GM19043 (cell line): ENCODE measurements at regions not wholly inside any gene's neighbourhood (a gene's known extent, or its start where the extent isn't known, plus 50 kb on each side); places are given as distances from the start of the nearest gene placed in this dataset.
A peak's percentile ranks its signal among the peaks of the same experiment; 100 is the strongest.

Source experiments
- ATAC-seq: cut with Tn5 transposase; IDR thresholded peaks from one replicate; pipeline ENCODE4 v1.9.1; 2021; ENCODE audit warnings: low read depth; ENCODE audit not compliant: unreplicated experiment

DNA sequence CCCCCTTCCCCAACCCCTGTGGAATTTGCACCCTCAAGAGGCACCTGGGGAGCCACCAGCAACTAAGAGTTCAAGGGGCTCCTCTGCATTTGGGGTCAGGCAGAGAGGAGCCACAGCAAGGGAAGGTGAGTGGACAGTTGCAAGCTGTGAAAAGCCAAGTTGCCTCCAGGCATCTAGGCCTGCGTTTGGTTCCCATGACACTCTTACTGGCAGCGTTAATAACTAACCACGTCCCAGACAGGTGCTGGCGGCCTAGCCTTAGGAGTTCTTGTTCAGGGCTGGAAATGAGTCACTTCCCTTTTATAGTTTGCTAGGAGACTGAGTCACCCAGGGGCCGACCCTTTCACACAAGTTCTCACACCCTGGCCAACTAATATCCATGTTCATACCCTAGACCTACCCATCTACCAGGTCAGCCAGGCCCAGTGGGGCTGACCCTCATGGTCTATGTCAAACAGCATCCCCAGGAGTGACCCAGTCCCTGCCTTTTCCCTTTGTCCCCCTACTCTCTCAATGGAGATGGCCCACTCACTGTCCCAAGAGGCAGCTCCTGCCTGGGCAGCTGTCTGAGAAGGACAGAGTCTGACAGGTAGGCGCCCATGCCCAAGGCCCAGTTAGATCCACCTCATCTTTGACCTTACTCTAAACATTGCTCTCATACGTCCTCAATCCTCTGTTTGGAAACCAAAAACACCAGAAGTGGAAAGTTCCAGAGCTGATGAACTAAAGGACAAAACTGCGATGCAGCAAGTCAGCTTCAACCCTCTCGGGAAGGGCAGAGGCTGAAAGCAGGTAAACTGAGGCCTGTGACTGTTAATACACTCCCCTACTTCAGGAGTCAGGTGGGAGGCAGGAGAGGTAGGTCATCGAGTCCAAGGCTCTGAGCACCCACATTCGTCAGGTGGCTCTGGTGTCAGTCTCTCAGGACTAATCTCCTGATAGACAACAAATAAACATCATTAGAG is 300.6 kb downstream of the SOX9 start:
- peak; percentile 47 for ATAC-seq

DNA sequence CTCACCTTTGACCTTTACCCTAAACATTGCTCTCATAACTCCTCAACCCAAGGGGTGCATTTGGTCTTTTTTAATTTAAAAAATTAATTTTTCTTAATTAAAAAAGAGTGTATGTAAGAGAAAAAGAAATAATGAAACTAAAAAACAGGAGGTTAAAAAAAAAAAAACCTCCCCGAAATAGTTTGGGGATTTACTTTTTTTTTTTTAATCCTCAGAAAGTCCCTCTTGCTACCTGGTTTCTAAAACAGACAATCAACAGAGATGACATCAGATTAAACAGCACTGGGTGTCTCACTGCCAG is 301.3 kb downstream of the SOX9 start:
- ATAC-seq = no peak

DNA sequence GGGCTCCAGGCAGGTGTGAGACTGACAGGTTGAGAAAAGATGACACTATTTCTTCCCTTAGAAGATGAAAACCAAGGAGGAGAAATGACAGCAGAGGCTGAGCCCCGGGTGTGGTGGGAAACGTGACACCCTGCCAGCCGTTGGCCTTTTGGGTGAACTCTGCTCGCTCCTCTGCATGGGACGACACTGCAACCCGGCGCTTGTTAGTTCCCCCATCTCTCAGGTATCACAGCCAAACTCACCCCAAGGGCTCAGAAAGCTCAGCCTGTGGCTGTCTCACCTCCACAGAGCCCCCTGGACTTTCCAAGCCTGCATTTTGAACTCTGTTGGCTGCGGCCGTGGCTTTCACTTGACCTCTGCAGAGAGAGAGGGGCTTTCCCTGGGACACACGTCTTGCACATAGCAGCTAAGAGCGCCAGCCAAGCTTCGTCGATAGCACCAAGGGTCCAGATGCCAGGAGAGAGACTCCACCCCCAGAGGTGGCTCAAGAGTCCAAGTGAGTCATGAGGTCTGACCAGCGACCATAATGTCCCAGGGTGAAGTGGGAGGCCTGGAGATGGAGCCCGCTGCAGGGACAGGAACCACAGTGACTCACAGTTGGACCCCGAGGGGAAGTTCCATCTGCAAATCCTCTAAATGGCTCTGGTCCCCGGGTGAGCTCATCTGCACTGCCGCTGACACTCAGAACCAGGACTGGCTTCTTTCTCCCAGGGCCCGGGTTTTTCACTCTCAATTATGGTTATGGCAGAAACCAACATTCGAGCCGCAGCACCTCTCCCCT is 301.9 kb downstream of the SOX9 start:
- ATAC-seq = peak; percentile 30

DNA sequence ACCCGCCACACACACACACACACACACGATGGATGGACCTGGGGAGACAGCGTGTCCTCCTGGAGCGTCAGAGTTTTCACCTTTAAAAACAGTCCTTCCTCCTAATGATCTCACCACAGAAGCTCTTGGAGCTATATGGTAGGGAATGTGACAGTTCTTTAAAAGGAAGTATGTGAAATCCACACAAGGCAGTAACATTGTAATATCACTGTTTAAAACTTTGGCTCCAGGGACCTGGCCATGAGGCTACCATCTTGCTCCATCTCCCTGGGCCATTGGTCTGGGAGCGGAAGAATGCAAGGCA is 302.4 kb downstream of the SOX9 start:
- ATAC-seq = no peak

DNA sequence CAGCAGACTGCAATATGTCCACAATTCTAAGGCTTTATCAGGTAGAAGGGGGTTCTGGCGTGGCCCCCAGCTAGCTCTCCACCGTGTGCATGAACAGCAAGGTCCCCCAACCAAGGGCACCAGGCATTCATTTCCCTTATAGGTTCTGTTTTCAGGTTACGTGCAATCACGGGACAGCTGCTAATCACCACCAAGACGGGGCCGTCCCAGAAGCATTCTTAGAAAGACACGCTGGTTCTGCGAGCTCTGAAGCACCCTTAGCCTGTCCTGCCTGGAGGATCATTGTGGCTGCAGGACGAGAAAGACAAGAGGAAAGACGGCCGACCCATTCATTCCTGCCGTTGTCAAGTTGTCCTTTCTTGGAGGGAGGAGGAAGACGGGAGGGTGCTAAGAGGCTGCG is 302.9 kb downstream of the SOX9 start:
- ATAC-seq = no peak

DNA sequence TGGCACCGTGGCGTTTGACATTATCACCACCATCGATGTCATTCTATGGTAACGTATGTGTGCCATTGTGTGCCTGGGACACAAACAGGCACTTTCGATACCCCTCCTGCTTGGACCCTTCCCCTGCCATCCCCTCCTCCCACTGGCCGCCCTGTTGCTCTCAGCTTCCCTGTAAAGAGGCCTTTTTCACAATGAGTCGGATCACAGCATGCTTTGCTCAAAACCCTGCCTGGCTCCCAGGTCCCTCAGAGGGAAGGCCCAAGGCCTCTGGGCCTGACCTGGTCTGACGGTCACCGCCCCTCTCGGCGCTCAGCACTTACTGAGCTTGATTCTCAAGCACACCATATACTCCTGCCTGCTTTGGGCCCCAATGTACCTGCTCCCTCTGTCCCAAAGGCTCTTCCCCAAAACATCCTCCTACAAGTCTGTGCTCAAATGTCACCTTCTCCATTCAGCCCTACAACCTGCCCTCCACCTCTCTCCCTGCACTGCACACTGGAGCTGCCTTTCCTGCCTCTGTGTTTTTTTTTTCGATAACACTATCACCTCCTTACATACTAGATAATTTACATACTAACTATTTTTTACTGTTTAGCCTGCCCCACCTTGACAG is 303.8 kb downstream of the SOX9 start:
- ATAC-seq = no peak

DNA sequence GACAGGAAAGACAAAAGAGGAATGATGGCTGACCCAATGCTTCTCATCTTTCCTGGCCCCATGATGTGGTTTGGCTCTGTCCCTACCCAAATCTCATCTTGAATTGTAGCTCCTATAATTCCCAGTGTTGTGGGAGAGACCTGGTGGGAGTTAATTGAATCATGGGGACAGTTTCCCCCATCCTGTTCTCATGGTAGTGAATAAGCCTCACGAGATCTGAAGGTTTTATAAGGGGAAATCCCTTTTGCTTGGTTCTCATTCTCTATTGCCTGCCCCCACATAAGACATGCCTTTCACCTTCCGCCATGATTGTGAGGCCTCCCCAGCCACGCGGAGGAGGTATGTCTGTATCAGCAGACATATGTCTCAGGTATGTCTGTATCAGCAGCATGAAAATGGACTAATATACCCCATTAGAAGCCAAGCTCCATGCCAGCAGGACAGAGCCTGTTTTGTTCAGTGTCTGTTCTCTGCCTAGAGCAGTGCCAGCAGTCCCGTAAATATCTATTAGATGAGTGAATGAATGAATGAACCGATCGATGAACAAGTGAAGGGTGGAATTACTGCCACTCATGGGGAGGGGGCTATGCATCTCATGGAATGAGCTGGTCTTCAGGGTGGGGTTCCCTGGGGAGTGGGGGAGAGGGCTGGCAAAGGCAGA is 304.4 kb downstream of the SOX9 start:
- no peak for ATAC-seq

DNA sequence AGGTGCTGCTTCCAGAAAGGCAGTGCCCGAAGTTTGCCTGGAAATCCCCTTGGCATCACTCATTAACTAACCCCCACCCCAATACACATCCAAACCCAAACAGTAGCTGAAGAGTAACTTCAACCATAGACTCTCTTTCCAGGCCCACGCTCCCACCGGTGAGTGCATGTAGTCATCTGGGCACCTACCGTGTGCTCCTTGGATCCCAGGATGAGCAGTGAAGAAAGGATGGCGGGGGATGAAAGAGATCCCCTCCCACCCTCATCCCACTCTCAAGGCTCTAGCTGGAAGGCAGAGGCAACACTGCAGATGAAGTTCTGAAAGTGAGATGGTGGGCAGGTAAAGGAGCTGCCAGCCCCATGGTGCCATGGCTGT is 305.0 kb downstream of the SOX9 start:
- no peak for ATAC-seq

DNA sequence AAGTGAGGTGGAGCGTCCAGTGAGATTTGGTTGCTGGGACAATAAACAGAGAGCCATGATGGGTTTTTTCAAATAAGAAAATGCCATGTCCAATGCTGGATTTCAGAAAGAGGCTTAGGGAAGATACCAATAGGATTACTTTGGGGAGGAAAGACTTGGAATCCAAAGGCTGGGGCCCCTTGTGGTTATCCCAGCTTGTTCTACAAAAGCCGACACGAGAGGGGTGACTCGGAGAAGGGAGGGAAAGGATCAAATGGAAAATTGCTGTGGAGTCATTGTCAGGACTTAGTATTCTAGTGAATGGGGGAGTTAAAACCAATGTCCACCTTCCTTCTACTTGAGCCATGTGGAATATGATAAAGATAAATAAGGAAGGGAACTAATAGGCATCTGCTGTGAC is 305.5 kb downstream of the SOX9 start:
- no peak for ATAC-seq

DNA sequence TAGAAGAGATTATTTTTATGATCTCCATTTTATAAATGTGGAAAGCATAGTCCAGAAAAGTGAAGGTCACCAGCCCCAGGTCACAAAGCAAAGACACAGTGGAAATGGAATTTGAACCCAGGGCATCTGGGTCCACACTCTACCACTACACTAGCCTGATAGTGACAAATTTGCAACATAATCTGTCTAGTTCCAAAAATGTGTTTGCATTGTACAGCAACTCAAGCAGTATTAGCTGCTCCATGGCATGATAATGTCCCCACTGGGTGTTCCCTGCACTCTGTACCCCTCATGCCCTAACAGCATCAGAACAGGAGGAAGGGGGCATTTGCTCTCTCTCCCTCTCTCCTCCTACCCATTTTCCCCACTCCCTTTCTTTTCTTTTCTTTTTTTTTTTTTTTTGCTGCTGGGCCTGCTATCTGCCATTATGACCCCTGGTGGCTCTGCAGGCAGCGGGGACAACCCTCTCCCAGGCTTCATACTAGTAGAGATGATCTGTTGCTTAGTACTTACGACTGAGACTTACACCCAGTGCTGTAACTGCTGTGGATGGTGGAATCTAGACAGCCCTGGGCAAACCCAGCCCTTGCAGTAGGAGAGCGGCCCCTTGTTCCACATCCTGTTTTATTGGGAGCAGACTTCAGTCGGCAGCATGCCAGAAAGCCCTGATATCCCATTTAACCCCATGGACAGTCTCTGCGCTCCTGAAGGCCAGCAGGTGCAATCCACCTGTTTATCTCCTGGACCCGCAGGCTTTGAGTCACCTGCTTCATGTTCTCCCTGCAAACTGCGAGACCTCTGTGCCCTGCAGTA is 306.3 kb downstream of the SOX9 start:
- ATAC-seq = no peak

DNA sequence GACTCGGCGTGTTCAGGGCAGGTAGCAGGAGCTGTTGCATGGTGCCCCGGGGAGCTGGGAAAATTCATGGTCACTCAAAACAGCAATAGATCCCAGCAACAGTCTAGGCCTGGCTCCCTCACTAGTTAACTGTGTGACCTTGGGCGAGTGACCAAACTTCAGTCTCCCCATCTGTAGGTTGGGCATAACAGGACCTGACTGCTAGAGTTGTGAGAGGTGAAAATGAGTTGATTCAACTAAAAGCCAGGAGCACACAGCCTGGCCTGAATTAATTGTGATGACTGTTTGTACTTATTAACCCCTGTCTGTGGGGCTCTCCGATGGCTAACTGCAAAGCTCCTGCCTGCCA is 306.9 kb downstream of the SOX9 start:
- ATAC-seq = no peak

DNA sequence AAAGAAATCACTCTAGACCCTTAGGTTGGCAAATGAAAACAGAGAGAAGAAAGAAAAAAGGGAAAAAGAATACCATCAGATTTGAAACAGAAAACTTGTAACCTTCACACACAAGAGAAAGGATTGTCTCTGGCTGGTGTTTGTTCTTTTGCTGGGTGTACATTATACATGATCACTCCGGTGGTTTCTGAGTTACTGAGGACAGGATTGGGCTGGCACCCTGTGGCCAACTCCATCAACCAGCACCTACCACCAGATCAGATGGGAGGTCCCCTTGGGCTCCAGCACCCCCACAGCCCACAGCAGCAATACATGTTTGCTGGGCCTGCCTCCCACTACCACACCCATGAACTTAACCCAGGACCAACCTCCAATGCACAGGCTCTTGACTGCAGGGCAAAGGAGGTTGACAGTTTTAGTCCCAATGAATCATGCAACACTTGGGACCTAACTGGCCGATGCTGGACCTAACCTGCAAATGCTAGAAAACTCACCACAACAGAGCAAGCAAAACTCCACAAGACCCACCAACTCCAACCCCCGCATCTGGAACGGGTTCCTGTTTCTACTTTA is 308.3 kb downstream of the SOX9 start:
- no peak for ATAC-seq

DNA sequence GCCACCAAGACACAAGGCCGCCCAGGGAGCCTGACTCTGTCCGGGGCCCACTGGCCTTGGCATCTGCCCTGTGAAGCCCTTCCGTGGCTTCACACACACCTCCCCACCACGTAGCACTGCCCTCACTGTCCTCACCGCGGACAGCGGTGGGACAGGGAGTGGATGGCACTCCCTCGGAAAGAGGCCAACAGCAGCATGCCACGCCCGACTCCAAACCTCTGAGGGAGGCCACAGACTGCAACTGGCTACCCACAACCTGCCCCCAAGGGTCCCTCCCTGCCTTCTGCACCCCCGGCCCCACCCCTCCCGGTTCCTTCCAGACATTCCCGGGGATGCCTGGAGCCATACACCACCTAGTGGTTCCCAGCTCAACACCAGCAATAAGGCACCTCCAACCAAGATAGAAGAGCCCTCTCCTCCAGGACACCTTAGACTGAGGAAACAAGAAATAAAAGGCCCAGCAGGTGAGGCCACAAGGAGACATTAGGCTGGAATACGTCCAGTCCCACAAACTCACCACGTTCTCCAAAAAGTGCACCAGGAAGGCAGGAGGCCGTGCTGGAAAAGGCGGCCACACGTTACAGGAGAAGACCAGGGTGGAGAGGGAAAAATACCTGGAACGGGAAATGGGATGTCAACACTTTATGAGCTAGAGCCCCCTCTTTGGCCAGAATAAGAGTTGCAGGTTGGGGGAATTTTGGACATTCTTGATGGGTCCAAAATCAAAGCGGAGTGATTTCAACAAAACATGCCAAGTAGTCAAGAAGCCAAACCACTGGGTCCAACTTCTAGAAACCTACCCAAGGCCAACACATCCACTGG is 310.0 kb downstream of the SOX9 start:
- no peak for ATAC-seq

DNA sequence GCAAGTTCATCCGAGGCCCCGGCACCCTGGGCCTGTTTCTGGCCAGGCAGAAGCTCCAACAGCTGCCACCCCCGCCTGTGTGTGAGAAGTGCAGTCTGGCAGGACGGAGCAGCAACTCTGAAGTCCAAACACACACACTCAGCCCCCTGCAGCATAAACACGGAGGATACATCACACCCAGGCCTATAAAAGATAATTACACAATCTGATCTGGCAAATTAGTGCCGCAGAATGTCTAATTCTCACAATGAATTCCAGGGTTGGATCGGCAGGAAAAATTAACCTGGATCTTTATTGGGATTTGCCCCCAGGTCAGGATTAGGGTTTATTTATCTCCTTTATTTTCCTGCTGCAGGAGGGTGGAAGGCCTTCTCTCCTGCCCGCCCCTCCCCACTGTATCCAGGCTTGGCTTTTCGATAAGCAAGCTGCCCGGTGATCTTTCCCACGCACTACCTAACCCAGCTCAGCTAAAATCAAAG is 311.4 kb downstream of the SOX9 start:
- ATAC-seq = no peak

DNA sequence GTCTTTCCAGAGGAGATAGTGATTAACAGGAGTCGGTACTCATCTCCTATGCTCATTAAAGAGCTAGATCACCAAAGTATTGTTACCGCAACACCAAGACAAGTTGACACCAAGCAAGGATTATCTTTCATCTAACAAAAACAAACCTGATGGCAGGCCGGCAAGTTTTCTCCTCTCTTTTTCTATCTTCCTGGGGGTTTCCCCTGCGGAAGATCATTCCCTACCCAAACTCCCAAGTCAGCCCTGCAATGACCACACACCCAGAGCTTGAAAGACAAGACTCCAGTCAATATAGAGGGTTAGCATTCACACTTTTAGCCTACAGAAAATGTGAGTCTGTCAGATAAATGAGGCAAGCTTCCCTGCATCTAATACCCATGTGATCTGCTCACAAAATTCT is 312.1 kb downstream of the SOX9 start:
- no peak for ATAC-seq

DNA sequence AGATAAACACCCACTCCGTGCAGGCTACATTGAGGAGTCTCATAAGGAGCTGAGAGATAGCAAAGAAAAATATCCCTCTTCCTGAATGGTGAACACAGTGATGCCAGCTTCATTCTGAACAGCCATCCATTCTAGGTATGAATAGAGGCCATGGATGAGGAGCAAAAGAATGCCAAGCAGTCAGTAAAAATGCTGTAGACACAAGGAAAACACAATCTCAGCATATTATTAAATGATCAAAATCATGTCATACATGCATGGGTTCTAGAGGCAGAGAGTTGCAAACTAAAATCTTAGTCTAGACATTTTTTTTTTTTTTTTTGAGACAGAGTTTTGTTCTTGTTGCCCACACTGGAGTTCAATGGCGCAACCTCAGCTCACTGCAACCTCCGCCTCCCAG is 313.0 kb downstream of the SOX9 start:
- no peak for ATAC-seq

DNA sequence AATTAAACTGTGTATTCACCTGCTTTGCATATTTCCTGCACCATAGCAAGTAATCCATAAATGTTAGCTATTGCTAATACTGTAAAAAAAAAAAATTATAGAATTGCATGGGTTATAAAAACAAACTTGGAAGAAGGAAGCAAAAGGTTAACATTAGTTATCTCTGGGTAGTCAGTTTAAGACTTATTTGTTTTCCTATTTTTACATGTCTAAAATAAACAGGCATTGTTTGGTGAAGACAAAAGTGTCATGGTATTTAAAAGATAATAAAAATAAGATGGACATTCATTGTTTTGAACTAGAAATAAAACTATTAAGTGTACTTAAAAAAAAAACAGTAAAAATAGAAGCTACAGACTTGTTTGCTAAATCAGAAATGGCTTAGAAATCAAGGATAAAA is 313.8 kb downstream of the SOX9 start:
- ATAC-seq = no peak

DNA sequence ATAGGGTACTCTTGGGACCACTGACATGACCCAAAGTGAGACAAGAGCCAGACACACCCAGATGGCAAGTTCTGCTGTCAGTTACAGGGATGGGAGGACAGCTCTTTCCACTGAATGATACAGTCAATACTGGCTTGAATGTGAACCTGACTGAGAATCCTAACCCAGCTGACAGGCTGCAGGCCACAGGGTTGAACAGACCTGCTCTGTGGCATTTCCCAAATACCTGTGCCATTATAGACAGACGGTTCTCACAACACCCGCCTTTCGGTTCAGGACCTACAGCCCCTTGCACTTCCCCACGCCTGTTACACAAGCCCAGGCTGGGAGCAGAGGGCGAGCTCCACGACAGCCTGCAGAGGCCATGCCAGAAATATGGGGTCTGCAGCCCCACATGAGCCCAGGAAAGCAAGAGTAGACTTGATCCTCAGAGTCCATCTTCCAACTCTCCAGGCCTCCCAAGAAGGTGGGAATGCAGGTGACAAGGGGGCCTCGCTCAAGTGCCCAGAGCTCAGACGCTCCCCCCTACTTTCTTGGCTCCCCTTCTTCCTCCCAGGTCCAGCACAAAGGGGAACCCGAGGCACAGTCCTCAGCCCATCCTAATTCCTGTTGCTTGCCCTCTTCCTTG is 314.3 kb downstream of the SOX9 start:
- no peak for ATAC-seq

DNA sequence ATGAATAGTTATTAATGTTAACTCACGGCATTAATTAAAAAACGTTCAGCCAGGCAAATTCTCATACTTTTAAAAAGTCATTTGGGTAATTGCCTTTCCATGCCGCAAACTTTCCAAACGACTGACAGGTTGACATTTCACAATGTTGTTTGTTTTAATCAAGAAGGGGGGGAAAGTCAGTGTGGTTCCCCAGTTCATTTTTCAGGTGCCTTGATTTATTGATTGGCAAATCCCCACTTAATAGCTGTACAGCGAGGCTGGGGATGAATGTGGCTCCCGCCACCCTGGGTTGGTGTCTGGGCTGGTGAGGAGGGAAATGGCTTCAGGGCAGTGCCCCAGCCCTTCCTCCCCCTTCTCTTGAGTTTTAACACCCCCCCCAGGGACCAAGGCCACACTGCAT is 318.0 kb downstream of the SOX9 start:
- ATAC-seq = no peak
